Adrenal gland (tissue), 5 donors: ENCODE measurements at regions not wholly inside any gene's neighbourhood (a gene's known extent, or its start where the extent isn't known, plus 50 kb on each side); places are given as distances from the start of the nearest gene placed in this dataset.

ENCODE experiments used
- CTCF ChIP-seq, 6 experiments: fragments of 450-650 bp in 4 of 6; fragments of 200-600 bp in 2 of 6; sonication (generic) in 1 of 6; IDR thresholded peaks; 1 replicate in 5 of 6; 2 replicates in 1 of 6; pipeline versions ENCODE4 v1.5.1 to v1.8.0; 2016 to 2021; ENCODE audit warnings: antibody characterized with exemption in 6 of 6, mild to moderate bottlenecking in 2 of 6, moderate library complexity in 1 of 6
- POLR2A ChIP-seq, 2 donors: fragments of 450-650 bp; IDR thresholded peaks; one replicate each; pipeline ENCODE4 v1.6.1; 2017; ENCODE audit warnings: antibody characterized with exemption in 2 of 2, mild to moderate bottlenecking in 2 of 2, moderate library complexity in 1 of 2
- donor health status: DM: no; HTN: no; CAD: no.

- TF ChIP-seq CTCF (IDR thresholded peaks at IDR 0.05) (no peak), POLR2A (IDR thresholded peaks at IDR 0.05) (no peak)
These were observed 122.2 kb upstream of the NAP1L1 start for GRCh38 chr12:76206677-76207072.
